ENCODE measurements at regions not wholly inside any gene's neighbourhood (a gene's known extent, or its start where the extent isn't known, plus 50 kb on each side); places are given as distances from the start of the nearest gene placed in this dataset.
"Not testable (repeated sequence)": the region's sequence is repeated elsewhere in the genome, so short reads cannot be mapped to it uniquely, and the experiment has no call there.

GRCh38 chr1:234801636-234802035, 191.7 kb upstream of the IRF2BP2 start:
- not testable (repeated sequence) for TF ChIP-seq CTCF (conservative IDR thresholded peaks at IDR 0.05; ENCODE audit: low read length); EZH2phosphoT487 (IDR thresholded peaks at IDR 0.05; ENCODE audit: borderline replicate concordance, low read depth, low read length)

All from OCI-LY7 (cell line).